SK-N-MC (cell line): ENCODE measurements at regions not wholly inside any gene's neighbourhood (a gene's known extent, or its start where the extent isn't known, plus 50 kb on each side); places are given as distances from the start of the nearest gene placed in this dataset.

Experiments
- DNase-seq: peaks from one replicate; pipeline ENCODE4 v3.0.0-alpha.2; 2011; ENCODE audit warnings: low read depth, low spot score
- H3K27ac ChIP-seq: fragments of 200-600 bp; sonication (generic); 2 replicates; pipeline ENCODE4 v1.5.1; 2016; ENCODE audit warnings: mixed run types
- H3K36me3 ChIP-seq: fragments of 200-600 bp; sonication (generic); 2 replicates; pipeline ENCODE4 v1.6.1; 2017; ENCODE audit warnings: antibody characterized with exemption, low read length, mixed read lengths; ENCODE audit not compliant: insufficient read depth
- H3K4me3 ChIP-seq: fragments of 200-600 bp; sonication (generic); 2 replicates; pipeline ENCODE4 v1.5.1; 2016
- H3K9ac ChIP-seq: fragments of 200-600 bp; sonication (generic); 2 replicates; pipeline ENCODE4 v1.8.0; 2017; ENCODE audit warnings: mixed run types, mixed read lengths; ENCODE audit not compliant: insufficient read length
- H3K9me3 ChIP-seq: fragments of 200-600 bp; sonication (generic); 2 replicates; pipeline ENCODE4 v1.6.1; 2017; ENCODE audit warnings: low read depth, mild to moderate bottlenecking, antibody characterized with exemption, low read length, moderate library complexity, mixed read lengths
- EZH2 ChIP-seq: fragments of 200-600 bp; sonication (generic); IDR thresholded peaks from one replicate; pipeline ENCODE4 v1.6.1; 2017; ENCODE audit warnings: antibody characterized with exemption
- FOXP2 ChIP-seq: optimal IDR thresholded peaks from 2 replicates; pipeline ENCODE3; 2011; ENCODE audit warnings: mild to moderate bottlenecking, moderate library complexity; ENCODE audit not compliant: insufficient read depth; ENCODE audit errors: extremely low read length, control extremely low read depth
- POLR2AphosphoS5 ChIP-seq: IDR thresholded peaks from 2 replicates; pipeline ENCODE4 v1.6.1; 2012; ENCODE audit warnings: mild to moderate bottlenecking, low read depth, low read length, borderline replicate concordance

GRCh38 chr13:61151062-61151461, 264.6 kb downstream of the PCDH20 start:
- TF ChIP-seq POLR2AphosphoS5 (no peak), FOXP2 (no peak), EZH2 (no peak)
- H3K4me3 ChIP-seq = no peak overlapping the region
- no peak overlapping the region for H3K9ac ChIP-seq
- H3K9me3 ChIP-seq = no peaks in the 10 kb centered on the region
- H3K27ac ChIP-seq = no peak overlapping the region
- no peaks in the 10 kb centered on the region for H3K36me3 ChIP-seq
- DNase-seq = no peak

DNA sequence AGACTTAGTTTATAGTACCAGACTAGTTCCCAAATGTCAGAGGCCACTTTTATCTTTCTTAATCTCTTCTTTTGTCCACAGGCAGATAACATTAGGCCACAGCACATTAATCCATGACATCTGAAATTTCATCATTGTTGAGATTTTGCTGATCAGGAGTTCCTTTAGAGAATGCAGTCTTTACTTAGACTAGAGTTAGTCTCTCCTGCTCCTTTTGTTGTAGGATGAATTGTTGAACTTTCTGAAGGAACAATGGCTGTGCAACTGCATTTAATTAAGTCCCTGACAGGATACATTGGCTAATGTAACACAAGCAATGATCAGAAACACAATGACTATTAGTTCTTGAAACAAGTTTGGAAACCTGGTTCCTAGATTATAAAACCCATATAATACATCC, 266.3 kb downstream of the PCDH20 start:
- Histone ChIP-seq H3K9me3 (no peaks in the 10 kb centered on the region), H3K9ac (no peak overlapping the region), H3K36me3 (no peaks in the 10 kb centered on the region), H3K27ac (no peak overlapping the region), H3K4me3 (no peak overlapping the region)
- TF ChIP-seq POLR2AphosphoS5 (no peak), EZH2 (no peak), FOXP2 (no peak)
- no peak for DNase-seq

GRCh38 chr13:61148691-61149315, 266.8 kb downstream of the PCDH20 start:
- Histone ChIP-seq H3K9me3 (no peaks in the 10 kb centered on the region), H3K36me3 (no peaks in the 10 kb centered on the region), H3K9ac (no peak overlapping the region), H3K27ac (no peak overlapping the region), H3K4me3 (no peak overlapping the region)
- no peak for DNase-seq
- no peak for TF ChIP-seq POLR2AphosphoS5
- TF ChIP-seq EZH2 = no peak
- TF ChIP-seq FOXP2 = no peak

DNA sequence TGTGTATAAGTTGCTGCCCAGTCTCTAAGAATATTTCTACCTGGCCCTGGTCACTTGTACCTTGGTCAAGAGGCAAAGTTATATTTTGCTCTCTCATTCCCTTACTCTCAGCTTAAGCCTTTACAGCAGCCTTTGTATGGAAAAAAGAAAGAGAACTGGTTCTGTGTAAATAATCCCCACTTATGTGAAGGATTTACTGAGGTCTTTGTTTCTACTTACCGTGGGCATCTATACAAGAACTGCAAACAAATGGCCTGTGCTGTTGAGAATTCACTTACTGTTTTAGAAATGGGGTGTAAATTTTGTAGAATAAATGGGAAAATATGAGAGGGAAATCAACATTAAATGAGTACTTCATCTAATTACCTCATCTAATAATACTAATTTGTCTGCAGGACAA, 267.4 kb downstream of the PCDH20 start:
- Histone ChIP-seq H3K9ac (no peak overlapping the region), H3K36me3 (no peaks in the 10 kb centered on the region), H3K9me3 (no peaks in the 10 kb centered on the region), H3K27ac (no peak overlapping the region), H3K4me3 (no peak overlapping the region)
- TF ChIP-seq FOXP2 = no peak
- TF ChIP-seq POLR2AphosphoS5 = no peak
- no peak for TF ChIP-seq EZH2
- no peak for DNase-seq

DNA sequence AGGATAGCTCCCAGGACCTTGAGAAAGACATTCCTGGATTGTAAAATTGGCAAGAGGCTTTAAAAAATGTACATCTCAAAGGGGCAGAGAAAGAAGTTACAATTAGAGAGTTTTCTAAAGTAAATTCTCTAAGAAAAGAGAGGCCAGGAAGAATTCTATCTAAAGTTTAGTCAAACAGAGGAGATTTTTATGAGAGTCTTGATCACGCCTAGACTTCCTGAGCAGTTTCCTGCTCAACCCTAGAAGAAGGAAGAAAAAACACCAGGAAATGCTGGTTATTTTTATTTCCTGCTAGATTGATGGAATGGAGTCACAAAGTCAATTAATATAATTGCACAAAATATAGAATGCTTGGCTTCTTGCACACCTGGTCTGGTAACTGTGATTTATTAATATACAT, 269.1 kb downstream of the PCDH20 start:
- DNase-seq = no peak
- no peak for TF ChIP-seq EZH2
- no peak for TF ChIP-seq POLR2AphosphoS5
- no peak for TF ChIP-seq FOXP2
- Histone ChIP-seq H3K9ac (no peak overlapping the region), H3K36me3 (no peaks in the 10 kb centered on the region), H3K9me3 (no peaks in the 10 kb centered on the region), H3K4me3 (no peak overlapping the region), H3K27ac (peak overlapping the region; percentile 34; the same call in 1 of the 2 replicates)

DNA sequence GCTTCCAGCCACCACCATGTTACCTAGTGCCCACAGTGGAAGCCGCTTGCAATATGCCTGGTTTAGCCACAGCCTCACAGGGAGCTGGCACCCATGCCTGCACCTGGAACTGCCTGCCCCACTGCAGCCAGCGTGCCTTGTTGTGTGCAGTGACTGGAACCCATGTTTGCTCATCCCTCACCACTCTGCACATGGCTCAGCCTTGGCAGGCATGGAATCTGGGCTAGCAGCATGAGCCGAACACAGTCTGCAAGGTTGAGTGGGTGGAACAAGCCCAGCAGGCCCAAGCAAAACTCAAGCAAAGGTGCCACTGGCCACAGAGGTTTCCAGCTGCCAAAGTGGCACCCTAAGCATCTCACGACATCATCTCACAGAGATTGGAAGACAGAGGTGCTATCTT, 269.5 kb downstream of the PCDH20 start:
- DNase-seq = no peak
- no peak overlapping the region for H3K27ac ChIP-seq
- TF ChIP-seq POLR2AphosphoS5 = no peak
- H3K4me3 ChIP-seq = no peak overlapping the region
- H3K9me3 ChIP-seq = no peaks in the 10 kb centered on the region
- H3K36me3 ChIP-seq = no peaks in the 10 kb centered on the region
- H3K9ac ChIP-seq = no peak overlapping the region

GRCh38 chr13:61144834-61145593, 270.6 kb downstream of the PCDH20 start:
- no peaks in the 10 kb centered on the region for H3K9me3 ChIP-seq
- no peak for TF ChIP-seq POLR2AphosphoS5
- TF ChIP-seq EZH2 = no peak
- TF ChIP-seq FOXP2 = no peak

DNA sequence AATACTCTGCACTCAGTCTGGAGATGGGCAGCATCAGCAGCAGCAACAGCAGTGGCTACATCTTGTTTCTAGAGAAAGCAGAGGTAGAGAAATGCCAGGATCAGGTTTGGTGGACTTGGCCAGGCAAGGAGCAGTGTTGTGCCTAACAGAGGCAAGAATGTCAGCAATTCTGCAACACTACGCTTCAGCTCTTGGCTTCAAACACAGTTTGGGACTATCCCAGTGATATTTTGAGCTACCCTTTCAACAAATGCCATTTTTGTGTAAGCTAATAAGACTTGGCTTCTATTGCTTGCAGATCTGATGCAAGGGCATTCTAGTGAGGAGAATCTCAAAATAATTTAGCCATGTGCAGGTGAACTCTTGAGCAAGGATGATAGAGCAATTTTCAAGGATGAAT, 271.3 kb downstream of the PCDH20 start:
- H3K36me3 ChIP-seq = no peaks in the 10 kb centered on the region
- no peak overlapping the region for H3K27ac ChIP-seq
- no peaks in the 10 kb centered on the region for H3K9me3 ChIP-seq
- TF ChIP-seq POLR2AphosphoS5 = no peak
- TF ChIP-seq EZH2 = no peak
- no peak for TF ChIP-seq FOXP2
- DNase-seq = no peak
- no peak overlapping the region for H3K9ac ChIP-seq
- no peak overlapping the region for H3K4me3 ChIP-seq

More at GRCh38 chr13:61144834-61145593, 270.6 kb downstream of the PCDH20 start:
- no peak for DNase-seq
- no peak overlapping the region for H3K4me3 ChIP-seq
- H3K27ac ChIP-seq = no peak overlapping the region
- H3K36me3 ChIP-seq = no peaks in the 10 kb centered on the region
- no peak overlapping the region for H3K9ac ChIP-seq
